ENCODE measurements at regions not wholly inside any gene's neighbourhood (a gene's known extent, or its start where the extent isn't known, plus 50 kb on each side); places are given as distances from the start of the nearest gene placed in this dataset.

DNA sequence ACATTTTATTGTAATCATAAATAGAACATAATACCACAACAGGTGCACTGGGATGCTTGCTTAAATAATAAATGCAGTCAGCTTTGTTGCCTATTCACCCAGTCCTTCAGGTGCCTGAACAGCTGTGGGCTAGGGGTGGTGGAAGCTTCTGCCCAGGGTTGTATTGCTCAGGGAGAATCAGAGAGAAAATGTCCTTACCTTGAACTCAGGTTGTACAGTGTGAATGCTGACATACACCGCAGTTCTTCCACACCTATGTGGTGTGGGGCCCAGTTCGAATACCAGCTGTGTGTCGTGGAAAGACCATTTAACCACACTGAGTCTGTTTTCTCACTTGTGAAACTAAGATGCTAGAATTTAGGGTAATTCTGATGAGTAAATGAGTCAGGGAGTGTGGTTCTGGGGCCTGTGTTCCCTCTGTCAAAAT, 115.7 kb upstream of the ATP1A1 start:
- TF ChIP-seq SUZ12 (IDR thresholded peaks at IDR 0.05; ENCODE audit: extremely low read depth, insufficient read depth, insufficient read length) (no peak), YY1 (IDR thresholded peaks at IDR 0.05; ENCODE audit: insufficient read depth, insufficient read length) (no peak), ZNF274 (IDR thresholded peaks at IDR 0.05; ENCODE audit: low read depth, low read length) (no peak)

Measured in NT2/D1 (cell line).